ENCODE measurements at regions not wholly inside any gene's neighbourhood (a gene's known extent, or its start where the extent isn't known, plus 50 kb on each side); places are given as distances from the start of the nearest gene placed in this dataset.

DNA sequence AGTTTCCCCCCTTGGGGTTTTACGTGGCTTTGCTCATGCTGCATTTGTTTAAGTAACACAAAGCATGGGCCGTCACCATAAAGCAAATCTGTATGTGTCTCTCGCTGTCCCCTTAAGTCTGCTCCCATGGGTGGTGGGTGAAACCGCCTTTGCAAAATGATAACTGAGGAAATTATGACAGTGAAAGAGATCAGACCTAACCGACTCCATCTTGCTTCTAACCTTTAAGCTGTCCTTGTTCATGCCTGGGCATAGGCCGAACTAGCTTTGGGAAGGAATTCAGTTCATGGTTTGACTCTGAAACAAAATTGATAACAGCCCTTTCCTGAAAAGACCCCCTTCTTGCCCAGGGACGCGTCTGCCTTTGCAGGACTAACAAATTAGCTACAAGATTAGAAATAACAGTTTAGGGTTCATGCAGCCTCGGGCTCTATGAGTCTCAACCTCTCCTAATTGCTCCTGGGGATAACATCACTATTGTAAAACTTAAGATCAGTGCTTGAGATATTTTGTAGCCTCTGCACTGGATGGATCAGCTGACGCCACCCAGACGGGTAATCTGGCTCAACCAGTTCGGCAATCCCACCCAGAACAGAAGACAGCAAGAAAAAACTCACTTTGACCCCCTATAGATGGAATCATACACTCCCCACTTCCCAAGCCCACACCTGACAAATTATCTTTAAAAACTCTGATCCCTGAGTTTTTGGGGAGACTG lies 623.7 kb downstream of the TYW1 start:
- Histone ChIP-seq H2AK5ac (ENCODE audit: low read depth, low read length) (no peak overlapping the region), H3K23ac (ENCODE audit: low read depth, low read length) (no peak overlapping the region), H3K4me2 (ENCODE audit: low read depth, low read length) (no peak overlapping the region), H3K4ac (ENCODE audit: low read depth, low read length) (no peak overlapping the region), H2BK120ac (ENCODE audit: low read depth, low read length) (no peak overlapping the region), H3K9me3 (ENCODE audit: control insufficient read depth, insufficient read depth, low read length) (peaks cover 13% of the 10 kb centered on the region; the same call in 1 of the 2 replicates), H3K36me3 (ENCODE audit: control insufficient read depth, insufficient read depth, low read length) (no peaks in the 10 kb centered on the region), H2BK20ac (ENCODE audit: low read depth, low read length) (no peak overlapping the region), H3K27ac (ENCODE audit: insufficient read depth, low read length) (no peak overlapping the region), H3K9me1 (ENCODE audit: insufficient read depth, low read length) (no peaks in the 10 kb centered on the region), H3K79me1 (ENCODE audit: low read depth in 1 of 2, low read length in 2 of 2) (no peaks in the 10 kb centered on the region), H3K4me1 (ENCODE audit: control insufficient read depth, insufficient read depth, low read length) (no peaks in the 10 kb centered on the region), H4K5ac (ENCODE audit: low read depth, low read length) (no peak overlapping the region), H2AK9ac (replicated peaks; ENCODE audit: low read depth, low read length, poor library complexity) (no peak overlapping the region), H3K27me3 (ENCODE audit: control insufficient read depth, insufficient read depth, low read length) (no peaks in the 10 kb centered on the region), H2AFZ (replicated peaks; ENCODE audit: low read length, poor library complexity) (no peak overlapping the region), H4K20me1 (ENCODE audit: insufficient read depth, low read length) (no peaks in the 10 kb centered on the region), H3K4me3 (ENCODE audit: insufficient read depth, low read depth, low read length) (no peak overlapping the region), H3K14ac (replicated peaks; ENCODE audit: low read depth, low read length) (no peak overlapping the region), H2BK15ac (ENCODE audit: low read depth, low read length) (no peak overlapping the region), H4K8ac (ENCODE audit: low read depth in 2 of 2, low read length in 2 of 2) (no peak overlapping the region), H4K91ac (ENCODE audit: insufficient read depth, low read depth, low read length) (no peak overlapping the region), H3K56ac (ENCODE audit: extremely low read depth, insufficient read depth, low read length) (no peak overlapping the region), H2BK5ac (ENCODE audit: low read depth, low read length, poor library complexity, severe bottlenecking) (no peak overlapping the region), H3K9ac (ENCODE audit: low read depth, low read length) (no peak overlapping the region), H3K18ac (ENCODE audit: low read depth, low read length) (no peak overlapping the region)
- WGBS, 2 experiments (ENCODE audit: extremely low coverage in 2 of 2, insufficient read length in 1 of 2) = 37% methylated on average over 2 of the region's 12 CpGs; no CpG with 5 or more reads in 1 of the 2 experiments
- ChIA-PET POLR2A (ENCODE audit: unreplicated experiment) (no interaction called here), CTCF (no interaction called here)
- DNase-seq = no peak
- TF ChIP-seq MAFK (IDR thresholded peaks at IDR 0.05; ENCODE audit: low read depth, low read length) = no peak
- no peak for TF ChIP-seq MXI1 (IDR thresholded peaks at IDR 0.05; ENCODE audit: borderline replicate concordance, low read depth, low read length)
- no peak for TF ChIP-seq RAD21 (IDR thresholded peaks at IDR 0.05; ENCODE audit: low read length)
- TF ChIP-seq CEBPB (IDR thresholded peaks at IDR 0.05; ENCODE audit: low read depth, low read length) = no peak
- no peak for TF ChIP-seq POLR2A (IDR thresholded peaks at IDR 0.05; ENCODE audit: low read depth, low read length)
- TF ChIP-seq RCOR1 (IDR thresholded peaks at IDR 0.05; ENCODE audit: insufficient replicate concordance, low read length) = no peak
- TF ChIP-seq CHD1 (IDR thresholded peaks at IDR 0.05; ENCODE audit: low read depth, low read length) = no peak
- TF ChIP-seq BHLHE40 (IDR thresholded peaks at IDR 0.05; ENCODE audit: low read depth, low read length) = no peak
- ATAC-seq (ENCODE audit: low read depth) = no peak
- in situ Hi-C loops (cut with MboI; ENCODE audit: low sequenced_read_pairs) (no loop called here), intact Hi-C loops (cut with micrococcal nuclease) (no loop called here), dilution Hi-C loops (cut with HindIII; ENCODE audit: low sequenced_read_pairs, unreplicated experiment) (no loop called here)
- no TSS peak for BruUV-seq (replicated peaks)

Data from IMR-90 (cell line).